GF-D8 (cell line): ENCODE measurements at regions not wholly inside any gene's neighbourhood (a gene's known extent, or its start where the extent isn't known, plus 50 kb on each side); places are given as distances from the start of the nearest gene placed in this dataset.

Experiments used
- DNase-seq: peaks from one replicate; lab custom pipeline; 2025; lab: John Stamatoyannopoulos, UW

GRCh38 chr6:164021589-164022250 is 607.2 kb downstream of the QKI start:
- DNase-seq = no peak

- no peak for DNase-seq
These were observed 605.6 kb downstream of the QKI start for GRCh38 chr6:164020142-164020541.

- no peak for DNase-seq
These were observed 603.6 kb downstream of the QKI start for GRCh38 chr6:164018133-164018532.

GRCh38 chr6:164016056-164016455 is 601.5 kb downstream of the QKI start:
- DNase-seq = no peak

- no peak for DNase-seq
These were observed 600.6 kb downstream of the QKI start for GRCh38 chr6:164015088-164015484.

- no peak for DNase-seq
These were observed 600.0 kb downstream of the QKI start for GRCh38 chr6:164014346-164015087.

GRCh38 chr6:164013480-164014208 is 599.1 kb downstream of the QKI start:
- DNase-seq = no peak

GRCh38 chr6:164011321-164011720 is 596.8 kb downstream of the QKI start:
- DNase-seq = no peak

GRCh38 chr6:164010441-164011103 is 596.1 kb downstream of the QKI start:
- DNase-seq = no peak

GRCh38 chr6:164008902-164009301 is 594.4 kb downstream of the QKI start:
- DNase-seq = no peak

GRCh38 chr6:164007881-164008280 is 593.4 kb downstream of the QKI start:
- DNase-seq = no peak

GRCh38 chr6:164006459-164006858 is 591.9 kb downstream of the QKI start:
- DNase-seq = no peak

GRCh38 chr6:164005004-164005711 is 590.6 kb downstream of the QKI start:
- DNase-seq = no peak

- no peak for DNase-seq
These were observed 585.8 kb downstream of the QKI start for GRCh38 chr6:164000276-164000675.

GRCh38 chr6:163999475-164000125 is 585.1 kb downstream of the QKI start:
- no peak for DNase-seq

GRCh38 chr6:163998496-163998895 is 584.0 kb downstream of the QKI start:
- no peak for DNase-seq

- no peak for DNase-seq
These were observed 582.0 kb downstream of the QKI start for GRCh38 chr6:163996491-163996890.

- no peak for DNase-seq
These were observed 580.0 kb downstream of the QKI start for GRCh38 chr6:163994566-163994965.

- no peak for DNase-seq
These were observed 578.2 kb downstream of the QKI start for GRCh38 chr6:163992701-163993100.

GRCh38 chr6:163992056-163992455 is 577.5 kb downstream of the QKI start:
- no peak for DNase-seq

- no peak for DNase-seq
These were observed 576.8 kb downstream of the QKI start for GRCh38 chr6:163991321-163991720.
